ENCODE measurements at regions not wholly inside any gene's neighbourhood (a gene's known extent, or its start where the extent isn't known, plus 50 kb on each side); places are given as distances from the start of the nearest gene placed in this dataset.

- no peak for TF ChIP-seq CTCF (IDR thresholded peaks at IDR 0.05; ENCODE audit: borderline replicate concordance, extremely low read depth, low read length, poor library complexity, severe bottlenecking)
- no peak for TF ChIP-seq EZH2 (IDR thresholded peaks at IDR 0.05; ENCODE audit: borderline replicate concordance, low read depth, low read length, severe bottlenecking)
Measured at GRCh38 chr6:62808565-62809293, 402.5 kb upstream of the FKBP1C start.

All from DND-41 (cell line).